Panc1 (cell line): ENCODE measurements at regions not wholly inside any gene's neighbourhood (a gene's known extent, or its start where the extent isn't known, plus 50 kb on each side); places are given as distances from the start of the nearest gene placed in this dataset.
"Not testable (repeated sequence)": the region's sequence is repeated elsewhere in the genome, so short reads cannot be mapped to it uniquely, and the experiment has no call there.

ENCODE experiments used
- ATAC-seq: fragments of 200-7000 bp; cut with Tn5 transposase; 2 replicates; pipeline ENCODE4 v1.9.1; 2020; ENCODE audit warnings: mild to moderate bottlenecking, moderate library complexity
- BruUV-seq: library from RNA; stranded (reverse); fragments of 400-500 nt; replicated peaks from 2 replicates; lab custom pipeline; 2021; lab: Mats Ljungman, UMichigan
- CTCF ChIA-PET: fragments of 300-600 bp; sonication (Branson Sonifier 250); formaldehyde crosslinking; loops from one replicate; lab custom pipeline; 2022; ENCODE audit warnings: antibody characterized with exemption; lab: Charles Lee
- POLR2A ChIA-PET: fragments of 300-600 bp; sonication (Branson Sonifier 250); formaldehyde crosslinking; loops from one replicate; lab custom pipeline; 2022; ENCODE audit warnings: antibody characterized with exemption; lab: Charles Lee
- DNase-seq: peaks from one replicate; pipeline ENCODE4 v3.0.0-alpha.2; 2010; ENCODE audit warnings: low read depth, low spot score
- H3K27ac ChIP-seq: 2 replicates; pipeline ENCODE4 v1.5.1; 2011; ENCODE audit warnings: mild to moderate bottlenecking, low read length, inconsistent platforms
- H3K27me3 ChIP-seq: fragments of 200-500 bp; sonication (Bioruptor generic); 2 replicates; pipeline ENCODE4 v1.6.0; 2014; ENCODE audit warnings: low read length, inconsistent platforms; ENCODE audit not compliant: control insufficient read depth, insufficient read depth
- H3K36me3 ChIP-seq: fragments of 200-500 bp; sonication (Bioruptor generic); 2 replicates; pipeline ENCODE4 v1.5.1; 2014; ENCODE audit warnings: inconsistent platforms, mild to moderate bottlenecking, low read length, moderate library complexity; ENCODE audit not compliant: control insufficient read depth, insufficient read depth
- H3K4me1 ChIP-seq: 2 replicates; pipeline ENCODE4 v1.5.1; 2011; ENCODE audit warnings: inconsistent platforms, mild to moderate bottlenecking, low read length, moderate library complexity; ENCODE audit not compliant: control insufficient read depth, insufficient read depth
- H3K4me3 ChIP-seq, 2 experiments: 2 replicates each; pipeline ENCODE4 v1.5.1; 2011 to 2012; ENCODE audit warnings: low read depth in 2 of 2, low read length in 2 of 2, mild to moderate bottlenecking in 2 of 2, inconsistent platforms in 1 of 2, moderate library complexity in 1 of 2
- H3K9me3 ChIP-seq: fragments of 200-500 bp; sonication (Bioruptor generic); 2 replicates; pipeline ENCODE4 v1.5.1; 2014; ENCODE audit warnings: low read depth, mild to moderate bottlenecking, inconsistent platforms, low read length, moderate library complexity; ENCODE audit not compliant: control insufficient read depth, insufficient read depth
- CTCF ChIP-seq: fragments of 450-650 bp; IDR thresholded peaks from 2 replicates; pipeline ENCODE4 v1.5.1; 2017; ENCODE audit warnings: mild to moderate bottlenecking
- POLR2AphosphoS5 ChIP-seq: IDR thresholded peaks from 2 replicates; pipeline ENCODE4 v1.6.1; 2012; ENCODE audit warnings: mild to moderate bottlenecking, low read depth, low read length, moderate library complexity
- REST ChIP-seq, 2 experiments: IDR thresholded peaks; 2 replicates each; pipeline ENCODE4 v1.6.1; 2011 to 2012; ENCODE audit warnings: low read depth in 2 of 2, control low read depth in 1 of 2, low read length in 1 of 2, mild to moderate bottlenecking in 1 of 2, moderate library complexity in 1 of 2; ENCODE audit not compliant: insufficient read depth in 1 of 2
- SIN3A ChIP-seq: IDR thresholded peaks from 2 replicates; pipeline ENCODE4 v1.6.1; 2012; ENCODE audit warnings: low read depth, mild to moderate bottlenecking, low read length, moderate library complexity, borderline replicate concordance; ENCODE audit not compliant: insufficient read depth
- TCF7L2 ChIP-seq: IDR thresholded peaks from 2 replicates; pipeline ENCODE4 v1.6.1; 2011; ENCODE audit warnings: mild to moderate bottlenecking, low read depth, low read length, inconsistent platforms
- in situ Hi-C: cut with HindIII; loops from 2 replicates; pipeline ENCODE4 v1.10.0; 2016; ENCODE audit warnings: low sequenced_read_pairs, low pct_unique_long_range_greater_than_20kb
- intact Hi-C: fragments of 100-400 bp; cut with micrococcal nuclease; formaldehyde crosslinking; loops from one replicate; pipeline ENCODE4 v1.10.0; 2022; ENCODE audit not compliant: unreplicated experiment

- ATAC-seq, result no peak
- POLR2A ChIA-PET, result no interaction called here
- in situ Hi-C loops, result no loop called here
- no peak for TF ChIP-seq REST (IDR thresholded peaks at IDR 0.05; ENCODE audit: insufficient read depth in 1 of 2, low read depth in 2 of 2, low read length in 1 of 2)
- TF ChIP-seq POLR2AphosphoS5, result no peak
- no peak for TF ChIP-seq SIN3A
- no peak for TF ChIP-seq CTCF
- TF ChIP-seq TCF7L2, result no peak
- no peaks in the 10 kb centered on the region for H3K36me3 ChIP-seq
- intact Hi-C loops, result no loop called here
- CTCF ChIA-PET, result no interaction called here
- no peak for DNase-seq
- H3K27ac ChIP-seq, result no peak overlapping the region
- no peak overlapping the region for H3K4me3 ChIP-seq
- no TSS peak for BruUV-seq
- no peaks in the 10 kb centered on the region for H3K27me3 ChIP-seq
- no peaks in the 10 kb centered on the region for H3K4me1 ChIP-seq
- H3K9me3 ChIP-seq, result no peaks in the 10 kb centered on the region
Observed at GRCh38 chr4:164138521-164138920, 615.4 kb upstream of the SMIM31 start.

- H3K4me3 ChIP-seq, result no peak overlapping the region
- H3K27ac ChIP-seq, result no peak overlapping the region
- in situ Hi-C loops, result no loop called here
- BruUV-seq, result no TSS peak
- intact Hi-C loops, result no loop called here
- DNase-seq, result no peak
- no peak for ATAC-seq
- H3K4me1 ChIP-seq, result no peaks in the 10 kb centered on the region
- H3K36me3 ChIP-seq, result no peaks in the 10 kb centered on the region
- CTCF ChIA-PET, result no interaction called here
- no peaks in the 10 kb centered on the region for H3K27me3 ChIP-seq
- TF ChIP-seq TCF7L2, result no peak
- no peak for TF ChIP-seq SIN3A
- no peak for TF ChIP-seq REST (IDR thresholded peaks at IDR 0.05; ENCODE audit: insufficient read depth in 1 of 2, low read depth in 2 of 2, low read length in 1 of 2)
- no peaks in the 10 kb centered on the region for H3K9me3 ChIP-seq
- POLR2A ChIA-PET, result no interaction called here
Observed at GRCh38 chr4:164139291-164139690, 614.6 kb upstream of the SMIM31 start.

GRCh38 chr4:164141755-164142375 is 612.1 kb upstream of the SMIM31 start:
- H3K36me3 ChIP-seq, H3K4me1 ChIP-seq, H3K27ac ChIP-seq, BruUV-seq, CTCF ChIA-PET, H3K4me3 ChIP-seq, intact Hi-C loops, H3K9me3 ChIP-seq, POLR2A ChIA-PET, H3K27me3 ChIP-seq, in situ Hi-C loops, DNase-seq, ATAC-seq: not testable (repeated sequence)
